Liver (tissue), 7 donors: ENCODE measurements at regions not wholly inside any gene's neighbourhood (a gene's known extent, or its start where the extent isn't known, plus 50 kb on each side); places are given as distances from the start of the nearest gene placed in this dataset.

Experiments
- DNase-seq: peaks from one replicate; pipeline ENCODE4 v3.0.0-alpha.2; 2017; ENCODE audit warnings: low spot score
- H3K27ac ChIP-seq, 2 donors: one replicate each; pipeline ENCODE4 v1.7.0; 2013; ENCODE audit warnings: inconsistent platforms in 2 of 2, low read length in 2 of 2, control low read depth in 1 of 2, low read depth in 1 of 2, mild to moderate bottlenecking in 1 of 2
- H3K27me3 ChIP-seq, 4 donors: one replicate each; pipeline versions ENCODE4 v1.6.1 to v1.7.0; 2013; ENCODE audit warnings: low read length in 3 of 4, inconsistent platforms in 1 of 4, mild to moderate bottlenecking in 1 of 4, moderate library complexity in 1 of 4; ENCODE audit not compliant: control insufficient read depth in 4 of 4, insufficient read depth in 4 of 4
- H3K36me3 ChIP-seq, 4 donors: one replicate each; pipeline versions ENCODE4 v1.6.1 to v1.7.0; 2013; ENCODE audit warnings: low read length in 3 of 4, mild to moderate bottlenecking in 3 of 4, low read depth in 1 of 4, moderate library complexity in 1 of 4; ENCODE audit not compliant: control insufficient read depth in 4 of 4, insufficient read depth in 3 of 4
- H3K4me1 ChIP-seq, 4 donors: one replicate each; pipeline versions ENCODE4 v1.6.1 to v1.7.0; 2013; ENCODE audit warnings: low read length in 3 of 4, mild to moderate bottlenecking in 3 of 4, moderate library complexity in 1 of 4; ENCODE audit not compliant: control insufficient read depth in 4 of 4, insufficient read depth in 4 of 4
- H3K4me3 ChIP-seq, 3 donors: one replicate each; pipeline versions ENCODE4 v1.6.1 to v1.7.0; 2013; ENCODE audit warnings: low read length in 3 of 3, control low read depth in 1 of 3, low read depth in 1 of 3, mild to moderate bottlenecking in 1 of 3
- H3K9ac ChIP-seq, 2 donors: one replicate each; pipeline ENCODE4 v1.7.0; 2013; ENCODE audit warnings: low read length in 2 of 2, mild to moderate bottlenecking in 2 of 2, moderate library complexity in 2 of 2, control low read depth in 1 of 2, low read depth in 1 of 2
- H3K9me3 ChIP-seq, 4 donors: one replicate each; pipeline versions ENCODE4 v1.6.1 to v1.7.0; 2013; ENCODE audit warnings: low read length in 3 of 4; ENCODE audit not compliant: control insufficient read depth in 4 of 4
- FOXA1 ChIP-seq: IDR thresholded peaks from 2 replicates; pipeline ENCODE4 v1.6.1; 2016; ENCODE audit warnings: antibody characterized with exemption
- FOXA2 ChIP-seq: IDR thresholded peaks from 2 replicates; pipeline ENCODE4 v1.6.1; 2016; ENCODE audit warnings: antibody characterized with exemption
- GABPA ChIP-seq, 2 donors: IDR thresholded peaks in 1 of 2; conservative IDR thresholded peaks in 1 of 2; 2 replicates each; pipeline ENCODE4 v1.6.1; 2016; ENCODE audit warnings: antibody characterized with exemption in 2 of 2, mild to moderate bottlenecking in 1 of 2, moderate library complexity in 1 of 2
- HNF4A ChIP-seq, 2 donors: conservative IDR thresholded peaks; 2 replicates each; pipeline ENCODE4 v1.6.1; 2016; ENCODE audit warnings: antibody characterized with exemption in 2 of 2, mild to moderate bottlenecking in 2 of 2
- HNF4G ChIP-seq: IDR thresholded peaks from 2 replicates; pipeline ENCODE4 v1.6.1; 2016; ENCODE audit warnings: antibody characterized with exemption
- JUND ChIP-seq, 2 donors: IDR thresholded peaks; 2 replicates each; pipeline ENCODE4 v1.6.1; 2016; ENCODE audit warnings: antibody characterized with exemption in 2 of 2
- MAX ChIP-seq: IDR thresholded peaks from 2 replicates; pipeline ENCODE4 v1.6.1; 2016; ENCODE audit warnings: antibody characterized with exemption
- NR2F2 ChIP-seq: IDR thresholded peaks from 2 replicates; pipeline ENCODE4 v1.6.1; 2016; ENCODE audit warnings: antibody characterized with exemption
- RAD21 ChIP-seq, 2 donors: IDR thresholded peaks; 2 replicates each; pipeline ENCODE4 v1.6.1; 2016; ENCODE audit warnings: antibody characterized with exemption in 2 of 2, mild to moderate bottlenecking in 2 of 2
- REST ChIP-seq: IDR thresholded peaks from 2 replicates; pipeline ENCODE4 v1.6.1; 2016; ENCODE audit warnings: antibody characterized with exemption, mild to moderate bottlenecking
- SP1 ChIP-seq: IDR thresholded peaks from 2 replicates; pipeline ENCODE4 v1.6.1; 2018; ENCODE audit warnings: antibody characterized with exemption, mild to moderate bottlenecking
- TAF1 ChIP-seq: conservative IDR thresholded peaks from 2 replicates; pipeline ENCODE4 v1.6.1; 2016; ENCODE audit warnings: antibody characterized with exemption, mild to moderate bottlenecking
- YY1 ChIP-seq: IDR thresholded peaks from 2 replicates; pipeline ENCODE4 v1.6.1; 2016; ENCODE audit warnings: antibody characterized with exemption, mild to moderate bottlenecking
- ZBTB33 ChIP-seq: IDR thresholded peaks from 2 replicates; pipeline ENCODE4 v1.6.1; 2016; ENCODE audit warnings: antibody characterized with exemption
- WGBS: extraction: QIAGEN DNeasy Blood & Tissue Kit; methylation state at CpG from one replicate; pipeline ENCODE4 v1.1.7; 2013; 5-methylcytosine and 5-hydroxymethylcytosine counted together
- donor health status: healthy.
- donor health status: healthy.
- donor health status: healthy.
- donor health status: healthy.

- Histone ChIP-seq H3K4me1 (no peaks in the 10 kb centered on the region), H3K36me3 (no peaks in the 10 kb centered on the region), H3K27me3 (no peaks in the 10 kb centered on the region), H3K9me3 (no peaks in the 10 kb centered on the region), H3K27ac (no peak overlapping the region), H3K9ac (no peak overlapping the region), H3K4me3 (no peak overlapping the region)
- 57% methylated on average over 1 of the region's 1 CpG for WGBS
- DNase-seq, result no peak
- TF ChIP-seq HNF4A (conservative IDR thresholded peaks at IDR 0.05), result no peak
- TF ChIP-seq HNF4G, result no peak
- no peak for TF ChIP-seq JUND (IDR thresholded peaks at IDR 0.05)
- TF ChIP-seq MAX, result no peak
- no peak for TF ChIP-seq RAD21 (IDR thresholded peaks at IDR 0.05)
- TF ChIP-seq TAF1, result no peak
Observed at GRCh38 chr13:84744203-84744602, 861.9 kb upstream of the SLITRK1 start.

GRCh38 chr13:84741253-84741652, 859.0 kb upstream of the SLITRK1 start:
- no peaks in the 10 kb centered on the region for H3K36me3 ChIP-seq
- H3K4me1 ChIP-seq, result no peaks in the 10 kb centered on the region
- TF ChIP-seq ZBTB33 (no peak), FOXA2 (no peak), SP1 (no peak), MAX (no peak), GABPA (IDR thresholded peaks at IDR 0.05 in 1 of 2, conservative IDR thresholded peaks at IDR 0.05 in 1 of 2) (no peak), TAF1 (no peak), JUND (IDR thresholded peaks at IDR 0.05) (no peak), YY1 (no peak), FOXA1 (no peak), HNF4A (conservative IDR thresholded peaks at IDR 0.05) (no peak), REST (no peak), RAD21 (IDR thresholded peaks at IDR 0.05) (no peak), NR2F2 (no peak)

GRCh38 chr13:84739021-84739420, 856.7 kb upstream of the SLITRK1 start:
- Histone ChIP-seq H3K4me1 (no peaks in the 10 kb centered on the region), H3K36me3 (no peaks in the 10 kb centered on the region), H3K9ac (no peak overlapping the region), H3K4me3 (no peak overlapping the region), H3K9me3 (no peaks in the 10 kb centered on the region), H3K27me3 (no peaks in the 10 kb centered on the region), H3K27ac (no peak overlapping the region)
- no peak for DNase-seq
- TF ChIP-seq HNF4G, result no peak
- WGBS, result 57% methylated on average over 2 of the region's 2 CpGs

More at GRCh38 chr13:84741253-84741652, 859.0 kb upstream of the SLITRK1 start:
- H3K4me3 ChIP-seq, result no peak overlapping the region
- no peaks in the 10 kb centered on the region for H3K27me3 ChIP-seq
- H3K9ac ChIP-seq, result no peak overlapping the region
- H3K27ac ChIP-seq, result no peak overlapping the region
- DNase-seq, result no peak
- H3K9me3 ChIP-seq, result no peaks in the 10 kb centered on the region
